Choroid plexus epithelial cell (primary cell): ENCODE measurements at regions not wholly inside any gene's neighbourhood (a gene's known extent, or its start where the extent isn't known, plus 50 kb on each side); places are given as distances from the start of the nearest gene placed in this dataset.
A peak's percentile ranks its signal among the peaks of the same experiment; 100 is the strongest.

ENCODE experiments used
- DNase-seq: peaks from one replicate; pipeline ENCODE4 v3.0.0-alpha.2; 2010; ENCODE audit warnings: low read depth
- H3K4me3 ChIP-seq: 2 replicates; pipeline ENCODE4 v1.5.1; 2011; ENCODE audit warnings: low read depth, mild to moderate bottlenecking, control low read depth, low read length, moderate library complexity
- CTCF ChIP-seq: conservative IDR thresholded peaks from 2 replicates; pipeline ENCODE4 v1.5.1; 2011; ENCODE audit warnings: low read depth, mild to moderate bottlenecking, control low read depth, inconsistent platforms, low read length, moderate library complexity

DNA sequence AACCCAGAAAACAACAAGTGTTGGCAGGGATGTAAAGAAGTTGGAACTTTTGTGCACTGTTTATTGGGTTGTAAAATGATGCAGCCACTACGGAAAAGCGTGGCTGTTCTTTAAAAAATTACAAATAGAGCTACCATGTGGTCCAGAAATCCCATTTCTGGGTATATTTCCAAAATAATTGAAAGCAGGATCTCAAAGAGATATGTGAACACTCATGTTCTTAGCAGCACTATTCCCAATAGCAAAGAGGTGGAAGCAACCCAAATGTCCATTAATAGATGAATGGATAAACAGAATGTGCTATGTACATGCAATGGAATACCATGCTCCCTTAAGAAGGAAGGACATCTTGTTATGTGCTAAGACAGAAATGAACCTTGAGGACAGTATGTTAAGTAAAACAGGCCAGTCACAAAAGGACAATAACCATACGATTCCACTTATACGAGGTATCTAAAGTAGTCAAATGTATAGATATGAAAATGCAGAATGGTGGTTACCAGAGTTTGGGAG, 249.5 kb downstream of the PHLDA1 start:
- no peak overlapping the region for H3K4me3 ChIP-seq
- no peak for DNase-seq
- no peak for TF ChIP-seq CTCF

DNA sequence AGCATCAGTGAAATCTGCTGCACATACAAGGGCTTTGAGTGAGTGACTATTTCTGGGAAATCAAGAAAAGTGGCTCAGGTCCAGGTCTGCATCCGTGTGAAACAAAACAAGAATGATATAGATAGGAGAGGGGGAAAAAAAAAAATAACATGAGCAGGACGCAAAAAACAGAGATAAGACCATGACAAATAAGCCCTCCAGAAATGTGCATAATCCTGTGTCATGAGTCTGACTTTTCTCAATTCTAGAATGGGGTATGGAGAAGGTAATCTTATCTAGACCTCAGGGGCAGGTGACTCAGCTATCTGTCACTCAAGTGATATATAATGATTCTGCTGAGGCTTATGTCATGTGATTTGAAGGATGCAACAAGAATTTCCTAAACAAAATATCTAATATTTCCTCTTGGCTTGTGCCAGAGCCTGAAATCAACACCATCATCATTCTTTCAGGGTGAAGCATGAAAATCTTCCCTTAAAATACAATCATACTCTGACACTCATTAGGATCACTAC, 250.0 kb downstream of the PHLDA1 start:
- no peak overlapping the region for H3K4me3 ChIP-seq
- peak; percentile 73 for DNase-seq
- TF ChIP-seq CTCF, result no peak

GRCh38 chr12:75779891-75780496, 251.6 kb downstream of the PHLDA1 start:
- no peak for DNase-seq
- no peak for TF ChIP-seq CTCF
- no peak overlapping the region for H3K4me3 ChIP-seq

DNA sequence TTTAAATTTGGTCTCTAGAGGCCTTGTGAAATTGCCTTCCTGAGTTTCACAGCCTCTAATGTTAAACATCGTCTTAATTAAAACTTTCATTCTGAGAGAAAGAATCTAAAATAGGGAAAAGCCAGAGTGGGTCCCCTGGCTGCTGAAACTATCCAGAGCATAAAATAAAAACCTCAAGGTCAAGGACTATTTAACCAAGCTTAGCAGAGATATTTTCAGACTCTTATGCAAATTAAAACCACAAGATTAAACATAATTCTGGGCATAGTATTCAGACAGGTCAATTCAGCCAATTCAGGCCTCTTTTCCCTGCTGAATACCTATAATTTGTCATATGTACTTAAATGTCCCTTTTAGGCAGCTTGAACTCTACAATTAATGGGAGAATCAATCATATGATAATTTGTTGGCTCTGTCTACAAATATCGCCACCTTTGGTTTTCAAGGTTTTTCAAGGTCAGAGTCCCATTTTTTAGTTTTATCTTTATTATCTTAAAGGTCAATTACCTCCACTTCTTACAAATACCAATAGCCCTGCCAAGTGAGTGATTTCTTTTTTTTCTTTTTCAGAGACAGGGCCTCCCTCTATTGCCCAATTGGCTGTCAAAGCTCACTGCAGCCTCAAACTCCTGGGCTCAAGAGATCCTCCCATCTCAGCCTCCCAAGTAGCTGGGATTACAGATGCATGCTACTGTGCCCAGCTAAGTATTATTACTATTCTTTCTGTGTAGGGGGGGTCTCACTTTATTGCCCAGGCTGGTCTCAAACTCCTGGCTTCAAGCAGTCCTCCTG, 257.1 kb downstream of the PHLDA1 start:
- TF ChIP-seq CTCF, result peak; percentile 7
- H3K4me3 ChIP-seq, result no peak overlapping the region
- no peak for DNase-seq

- no peak overlapping the region for H3K4me3 ChIP-seq
- no peak for DNase-seq
Measured at GRCh38 chr12:75773377-75773776, 258.2 kb downstream of the PHLDA1 start.

DNA sequence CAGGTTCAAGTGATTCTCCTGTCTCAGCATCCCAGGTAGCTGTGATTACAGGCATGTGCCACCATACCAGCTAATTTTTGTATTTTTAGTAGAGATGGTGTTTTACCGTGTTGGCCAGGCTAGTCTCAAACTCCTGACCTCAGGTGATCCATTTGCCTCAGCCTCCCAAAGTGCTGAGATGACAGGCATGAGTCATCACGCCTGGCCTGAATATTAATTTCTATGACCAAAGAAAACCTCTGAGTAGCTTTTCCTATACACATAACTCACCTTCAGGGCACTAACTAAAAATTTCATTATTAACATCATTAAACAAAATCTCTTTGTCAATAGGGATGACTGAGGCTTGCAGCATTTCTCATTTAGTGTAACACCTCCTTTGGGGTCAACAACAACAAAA, 259.6 kb upstream of the KRR1 start:
- DNase-seq, result no peak
- H3K4me3 ChIP-seq, result no peak overlapping the region
- TF ChIP-seq CTCF, result no peak

More at GRCh38 chr12:75773377-75773776, 258.2 kb downstream of the PHLDA1 start:
- no peak for TF ChIP-seq CTCF
